Right cardiac atrium (tissue), 5 donors: ENCODE measurements at regions not wholly inside any gene's neighbourhood (a gene's known extent, or its start where the extent isn't known, plus 50 kb on each side); places are given as distances from the start of the nearest gene placed in this dataset.
"Not testable (repeated sequence)": the region's sequence is repeated elsewhere in the genome, so short reads cannot be mapped to it uniquely, and the experiment has no call there.

Experiments used
- ATAC-seq, 2 donors: fragments of 200-7000 bp; cut with Tn5 transposase; one replicate each; pipeline versions ENCODE4 v1.8.0 to v1.9.1; 2020; ENCODE audit warnings: moderate library complexity in 2 of 2, mild to moderate bottlenecking in 1 of 2
- DNase-seq, 3 donors: peaks; one replicate each; pipeline ENCODE4 v3.0.0-alpha.2; 2020
- H3K27ac ChIP-seq: one replicate; pipeline ENCODE4 v1.5.1; 2013; ENCODE audit warnings: mild to moderate bottlenecking, low read length, control low read depth, moderate library complexity
- H3K27me3 ChIP-seq: one replicate; pipeline ENCODE4 v1.6.1; 2013; ENCODE audit not compliant: control insufficient read depth, insufficient read depth
- H3K4me1 ChIP-seq: one replicate; pipeline ENCODE4 v1.6.1; 2013; ENCODE audit warnings: low read length; ENCODE audit not compliant: control insufficient read depth, insufficient read depth
- H3K4me3 ChIP-seq: one replicate; pipeline ENCODE4 v1.5.1; 2013; ENCODE audit warnings: low read length, control low read depth
- H3K9me3 ChIP-seq: one replicate; pipeline ENCODE4 v1.6.1; 2013; ENCODE audit warnings: low read length; ENCODE audit not compliant: control insufficient read depth
- WGBS: extraction: QIAGEN DNeasy Blood & Tissue Kit; methylation state at CpG from one replicate; pipeline ENCODE4 v1.1.7; 2013; 5-methylcytosine and 5-hydroxymethylcytosine counted together
- intact Hi-C, 4 donors: fragments of 100-400 bp; cut with DNase I; formaldehyde crosslinking; loops; one replicate each; pipeline versions ENCODE4 v1.11.0 to v1.14.0; 2022 to 2023
- donor health status: healthy with polysubstance abuse.
- donor health status: DM: no; HTN: yes; CAD: no.
- donor health status: DM: no; HTN: no; CAD: no.
- donor health status: DM: no; HTN: yes; CAD: no; lungs with severe emphysema.
- donor health status: DM: yes; HTN: yes; CAD: no.

DNA sequence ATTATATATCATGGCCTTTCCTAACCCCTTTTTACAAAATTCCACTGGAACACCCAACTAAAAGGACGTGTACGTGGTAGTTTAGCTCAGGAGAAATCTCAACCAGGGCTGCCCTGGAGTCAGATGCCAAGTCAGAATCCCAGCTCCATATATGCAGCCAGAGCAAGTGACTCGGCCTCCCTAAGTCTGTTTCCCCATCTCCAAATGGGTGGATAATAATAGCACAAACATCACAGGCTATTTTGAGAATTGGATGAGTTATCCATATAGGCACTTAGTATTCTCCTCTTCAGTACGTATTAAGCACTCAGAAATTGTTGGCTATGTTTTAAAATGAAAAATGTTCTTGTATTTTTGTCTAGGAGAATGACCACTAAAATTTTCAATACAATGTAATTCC lies 481.5 kb downstream of the CD109 start:
- intact Hi-C loops, result no loop called here
- no peak overlapping the region for H3K27ac ChIP-seq
- no peak overlapping the region for H3K4me3 ChIP-seq
- ATAC-seq, result no peak
- H3K9me3 ChIP-seq, result no peaks in the 10 kb centered on the region
- H3K27me3 ChIP-seq, result no peaks in the 10 kb centered on the region
- H3K4me1 ChIP-seq, result no peaks in the 10 kb centered on the region
- no peak for DNase-seq
- WGBS, result 76% methylated on average over 4 of the region's 4 CpGs

DNA sequence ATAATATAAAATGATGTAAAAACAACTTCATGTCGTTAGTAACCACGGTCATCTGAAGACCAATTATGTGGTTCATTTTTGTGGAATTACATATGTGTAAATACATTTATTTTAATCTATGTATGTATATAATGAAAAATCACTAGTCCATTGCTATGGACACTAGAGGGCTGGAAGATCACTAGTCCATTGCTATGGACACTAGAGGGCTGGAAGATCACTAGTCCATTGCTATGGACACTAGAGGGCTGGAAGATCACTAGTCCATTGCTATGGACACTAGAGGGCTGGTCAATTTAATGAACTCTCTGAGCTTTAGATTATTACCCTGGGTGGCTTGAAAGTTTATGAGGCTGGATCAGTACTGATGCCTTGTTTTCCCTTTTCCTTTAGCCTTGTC lies 474.5 kb downstream of the CD109 start:
- DNase-seq, ATAC-seq, H3K4me3 ChIP-seq, H3K27me3 ChIP-seq, intact Hi-C loops, H3K4me1 ChIP-seq, H3K9me3 ChIP-seq, H3K27ac ChIP-seq: not testable (repeated sequence)
- WGBS, result 96% methylated on average over 2 of the region's 2 CpGs

DNA sequence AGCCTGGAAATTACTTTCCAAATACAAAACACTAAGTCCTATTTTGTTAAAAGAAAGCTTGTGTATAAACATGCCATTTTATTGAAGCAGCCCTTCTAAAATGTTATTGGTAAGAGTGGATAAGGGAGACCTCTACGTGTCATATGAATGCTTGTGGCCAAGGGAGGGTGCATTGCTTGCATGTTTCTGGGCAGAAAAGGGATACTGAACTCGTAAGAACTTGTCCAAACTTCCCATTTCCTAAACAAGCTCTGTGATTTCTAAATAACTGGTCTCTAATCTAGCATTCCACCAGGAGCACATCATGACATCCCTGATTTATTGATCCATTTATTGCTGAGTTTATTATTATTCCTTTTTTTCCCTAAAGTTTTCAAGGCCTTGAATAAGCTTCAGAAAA lies 474.1 kb downstream of the CD109 start:
- WGBS, result 74% methylated on average over 2 of the region's 2 CpGs
- no peak for ATAC-seq
- H3K27ac ChIP-seq, result no peak overlapping the region

DNA sequence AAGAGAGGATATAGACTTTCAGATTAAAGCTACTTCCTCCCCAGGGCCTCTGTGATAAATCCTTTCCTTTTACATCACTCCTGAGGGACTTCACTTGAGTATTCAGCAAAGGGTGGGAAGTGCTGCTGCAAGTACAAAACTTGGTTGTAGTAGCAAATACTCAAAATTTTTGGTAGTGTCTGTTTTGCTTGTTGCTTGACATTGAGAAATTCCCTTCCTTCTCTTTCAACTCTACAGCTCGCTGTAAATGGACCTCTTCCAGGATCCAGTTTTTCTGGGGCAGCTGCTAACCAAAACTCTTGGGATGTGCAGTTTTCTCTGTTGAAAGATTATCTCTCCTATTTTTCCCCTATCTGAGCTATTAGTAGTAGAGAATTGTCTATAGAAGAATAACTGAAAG lies 472.0 kb downstream of the CD109 start:
- H3K27ac ChIP-seq, result no peak overlapping the region
- H3K4me3 ChIP-seq, result no peak overlapping the region
- DNase-seq (no peak), ATAC-seq (peak in 1 of 2 donors; percentile 72)
- no peaks in the 10 kb centered on the region for H3K27me3 ChIP-seq
- intact Hi-C loops, result no loop called here
- H3K9me3 ChIP-seq, result no peaks in the 10 kb centered on the region
- peaks cover 3% of the 10 kb centered on the region for H3K4me1 ChIP-seq
- WGBS, result 33% methylated on average over 1 of the region's 1 CpG

More for the DNA sequence above, 474.1 kb downstream of the CD109 start:
- DNase-seq, result no peak
- peaks cover 3% of the 10 kb centered on the region for H3K4me1 ChIP-seq
- H3K27me3 ChIP-seq, result no peaks in the 10 kb centered on the region
- H3K9me3 ChIP-seq, result no peaks in the 10 kb centered on the region
- intact Hi-C loops, result no loop called here
- H3K4me3 ChIP-seq, result no peak overlapping the region

DNA sequence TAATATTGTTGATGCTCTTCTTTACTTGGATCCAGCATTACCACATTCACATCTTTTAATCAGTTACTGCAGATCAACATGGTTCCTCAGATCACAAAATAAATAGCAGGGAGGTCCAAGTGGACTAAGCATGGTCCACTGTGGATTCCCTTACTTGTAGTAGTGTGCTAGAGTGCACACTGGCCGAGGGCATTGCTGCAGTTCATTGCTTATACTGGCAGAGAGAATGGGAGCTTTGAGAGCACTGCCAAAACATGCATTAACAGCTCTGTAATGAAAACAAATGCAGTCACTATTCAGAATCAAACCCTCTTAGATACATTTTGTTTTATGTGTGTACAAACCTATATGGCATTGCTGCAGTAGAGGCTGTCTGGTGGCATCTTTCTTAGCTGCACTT lies 471.5 kb downstream of the CD109 start:
- intact Hi-C loops, result no loop called here
- Histone ChIP-seq H3K27me3 (no peaks in the 10 kb centered on the region), H3K4me1 (peaks cover 3% of the 10 kb centered on the region), H3K27ac (no peak overlapping the region), H3K4me3 (no peak overlapping the region), H3K9me3 (no peaks in the 10 kb centered on the region)
- 37% methylated on average over 1 of the region's 1 CpG for WGBS
- no peak for DNase-seq
- peak in 1 of 2 donors; percentile 66 for ATAC-seq

DNA sequence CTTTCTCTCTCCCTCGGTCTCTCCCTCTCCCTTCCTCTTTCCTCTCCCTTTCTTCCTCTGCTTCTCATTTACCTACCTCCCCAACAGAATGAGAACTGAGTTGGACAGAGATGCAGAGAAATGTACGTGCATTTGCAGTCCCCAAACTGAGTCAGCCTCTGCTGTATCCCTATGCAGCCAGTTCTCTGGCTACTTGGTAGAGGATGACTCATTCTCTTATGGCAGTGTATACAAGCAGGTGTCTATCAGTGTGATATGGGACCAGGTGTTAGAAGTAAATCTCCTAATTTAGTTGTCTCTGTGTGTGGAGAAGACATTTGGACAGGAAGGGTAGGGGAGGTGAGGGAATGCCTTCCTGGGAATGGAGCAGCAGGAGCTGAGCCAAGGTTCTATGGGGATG lies 470.8 kb downstream of the CD109 start:
- 42% methylated on average over 2 of the region's 2 CpGs for WGBS
- intact Hi-C loops, result no loop called here
- Histone ChIP-seq H3K27me3 (no peaks in the 10 kb centered on the region), H3K9me3 (no peaks in the 10 kb centered on the region), H3K4me3 (no peak overlapping the region), H3K27ac (no peak overlapping the region), H3K4me1 (peaks cover 3% of the 10 kb centered on the region)
- DNase-seq (no peak), ATAC-seq (no peak)

DNA sequence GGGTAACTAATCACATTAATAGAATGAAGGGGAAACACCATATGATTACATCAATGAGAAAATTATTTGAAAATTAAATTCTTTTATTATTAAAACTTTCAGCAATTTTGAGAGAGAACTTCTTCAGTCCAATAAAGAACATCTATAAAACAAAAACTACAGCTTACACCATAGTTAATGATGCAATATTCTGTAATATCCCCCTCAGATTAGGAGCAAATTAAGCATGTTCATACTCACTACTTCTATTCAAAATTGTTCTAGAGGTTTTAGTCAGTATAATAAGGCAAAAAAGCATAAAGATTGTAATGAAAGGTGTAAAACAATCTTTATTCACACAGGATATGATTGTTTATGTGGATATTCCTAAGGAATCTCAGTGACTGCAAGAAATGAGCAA lies 465.4 kb downstream of the CD109 start:
- DNase-seq (no peak), ATAC-seq (no peak)
- H3K9me3 ChIP-seq, result no peaks in the 10 kb centered on the region
- intact Hi-C loops, result no loop called here
- H3K27ac ChIP-seq, result no peak overlapping the region
- H3K27me3 ChIP-seq, result no peaks in the 10 kb centered on the region
- H3K4me3 ChIP-seq, result no peak overlapping the region
- no peaks in the 10 kb centered on the region for H3K4me1 ChIP-seq

DNA sequence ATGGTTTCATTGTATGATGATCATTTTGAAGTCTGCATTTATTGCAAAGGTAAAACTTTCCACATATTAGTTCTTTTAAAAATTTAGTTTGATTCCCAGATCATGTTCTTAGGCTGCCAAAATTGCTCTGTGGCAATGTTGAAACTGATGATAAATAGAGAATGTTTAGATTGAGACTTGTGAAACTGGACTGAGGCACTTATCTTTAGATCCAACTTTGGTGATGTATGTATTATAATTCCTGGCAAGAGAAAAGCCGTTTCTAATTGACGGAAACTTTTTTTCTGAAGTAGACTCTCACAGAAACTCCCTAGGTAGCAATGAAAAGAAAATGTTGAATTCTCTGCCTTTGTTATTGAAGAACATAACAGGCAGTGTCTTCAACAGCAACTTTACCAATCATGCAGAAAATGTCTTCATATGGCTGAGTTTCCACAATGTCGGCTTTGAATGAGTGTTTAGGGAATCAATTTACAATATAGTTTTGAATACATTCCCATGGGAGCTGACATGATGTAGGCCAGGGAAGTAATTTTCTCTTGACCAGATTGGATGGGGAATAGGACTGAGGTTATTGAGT lies 456.2 kb downstream of the CD109 start:
- no peak for ATAC-seq
- H3K4me1 ChIP-seq, result no peaks in the 10 kb centered on the region
- no peaks in the 10 kb centered on the region for H3K9me3 ChIP-seq
- no peak overlapping the region for H3K4me3 ChIP-seq
- 74% methylated on average over 3 of the region's 3 CpGs for WGBS
- intact Hi-C loops, result no loop called here
- DNase-seq, result no peak
- H3K27ac ChIP-seq, result no peak overlapping the region
- H3K27me3 ChIP-seq, result no peaks in the 10 kb centered on the region

DNA sequence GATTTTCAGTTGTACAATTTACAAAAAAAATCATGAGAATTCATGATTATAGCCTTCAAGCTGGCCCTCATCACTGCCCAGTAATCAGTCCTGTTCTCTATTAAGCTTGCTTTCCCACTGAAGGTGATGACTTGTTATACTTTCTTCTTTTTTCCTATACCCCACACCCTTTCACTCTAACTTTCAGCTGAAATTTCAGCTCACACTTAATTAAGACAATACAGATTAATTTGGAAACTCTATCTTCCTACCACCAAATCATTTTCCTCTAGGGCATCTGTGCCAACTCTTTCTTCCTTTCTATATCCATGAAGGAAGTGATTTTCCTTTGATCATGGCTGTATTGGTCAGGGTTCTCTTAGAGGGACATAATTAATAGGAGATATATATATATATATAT lies 449.9 kb downstream of the CD109 start:
- H3K4me1 ChIP-seq, result no peaks in the 10 kb centered on the region
- H3K4me3 ChIP-seq, result no peak overlapping the region
- H3K9me3 ChIP-seq, result no peaks in the 10 kb centered on the region
- intact Hi-C loops, result no loop called here
- H3K27me3 ChIP-seq, result no peaks in the 10 kb centered on the region
- ATAC-seq (no peak), DNase-seq (no peak)
- no peak overlapping the region for H3K27ac ChIP-seq

DNA sequence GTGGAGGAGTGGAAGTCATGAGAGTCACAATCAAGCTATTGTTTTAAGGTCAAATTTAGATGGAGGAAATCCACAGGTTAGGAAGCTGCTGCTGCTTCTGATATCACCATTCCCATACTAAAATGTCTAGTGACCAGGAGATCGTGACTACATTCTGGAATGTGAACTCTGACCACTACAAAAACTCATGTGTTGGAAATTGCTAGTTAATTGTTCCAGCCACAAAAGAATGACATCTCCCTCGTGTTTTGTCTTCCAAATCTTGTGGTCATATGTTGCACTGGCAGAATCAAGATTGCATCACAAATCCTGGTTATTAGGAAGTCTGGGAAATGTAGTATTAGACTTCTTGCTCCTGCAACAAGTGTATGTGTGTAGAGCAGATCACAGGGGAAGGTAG lies 441.9 kb downstream of the CD109 start:
- DNase-seq (no peak), ATAC-seq (peak in 1 of 2 donors; percentile 84)
- Histone ChIP-seq H3K4me1 (no peaks in the 10 kb centered on the region), H3K4me3 (no peak overlapping the region), H3K9me3 (no peaks in the 10 kb centered on the region), H3K27me3 (no peaks in the 10 kb centered on the region), H3K27ac (no peak overlapping the region)
- intact Hi-C loops, result no loop called here
- 28% methylated on average over 2 of the region's 2 CpGs for WGBS

DNA sequence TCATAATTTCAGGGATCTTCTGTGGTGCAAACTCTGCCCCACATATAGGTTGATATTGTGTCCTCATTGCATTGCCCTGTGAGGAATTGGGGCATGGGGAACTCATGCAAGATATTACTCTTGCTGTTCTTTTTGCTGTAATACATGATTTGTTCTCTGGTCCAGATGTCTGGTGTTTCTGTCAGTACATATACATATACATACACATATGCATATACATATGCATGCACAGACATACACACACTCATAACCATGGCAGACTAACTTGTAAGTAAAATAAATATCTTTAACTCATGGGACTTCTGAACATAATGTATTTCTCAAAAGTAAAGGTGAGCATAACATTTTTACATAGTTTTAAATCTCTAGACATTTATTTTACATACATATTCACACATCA lies 438.3 kb downstream of the CD109 start:
- H3K27ac ChIP-seq, result no peak overlapping the region
- no peak overlapping the region for H3K4me3 ChIP-seq
- ATAC-seq (no peak), DNase-seq (no peak)
- H3K9me3 ChIP-seq, result no peaks in the 10 kb centered on the region
- H3K4me1 ChIP-seq, result no peaks in the 10 kb centered on the region
- intact Hi-C loops, result no loop called here
- H3K27me3 ChIP-seq, result no peaks in the 10 kb centered on the region

DNA sequence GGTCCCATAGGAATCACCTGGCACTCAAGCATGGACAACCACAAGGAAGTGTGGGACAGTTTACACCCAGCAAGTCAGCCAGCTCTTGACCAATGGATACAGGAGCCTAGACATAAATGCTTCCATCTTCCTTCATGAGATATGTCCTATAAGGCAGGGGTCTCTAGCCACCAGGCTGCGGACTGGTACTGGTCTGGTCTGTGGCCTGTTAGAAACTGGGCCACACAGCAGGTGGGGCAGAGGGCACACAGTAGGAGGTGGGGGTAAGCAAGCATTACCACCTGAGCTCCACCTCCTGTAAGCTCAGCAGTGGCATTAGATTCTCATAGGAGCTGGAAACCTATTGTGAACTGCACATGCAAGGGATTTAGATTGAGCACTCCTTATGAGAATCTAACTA lies 437.1 kb downstream of the CD109 start:
- intact Hi-C loops, result no loop called here
- WGBS, result 88% methylated on average over 1 of the region's 1 CpG
- Histone ChIP-seq H3K27me3 (no peaks in the 10 kb centered on the region), H3K4me3 (no peak overlapping the region), H3K9me3 (no peaks in the 10 kb centered on the region), H3K27ac (no peak overlapping the region), H3K4me1 (no peaks in the 10 kb centered on the region)
- no peak for DNase-seq
- no peak for ATAC-seq
